ENCODE measurements at regions not wholly inside any gene's neighbourhood (a gene's known extent, or its start where the extent isn't known, plus 50 kb on each side); places are given as distances from the start of the nearest gene placed in this dataset.
"Not testable (repeated sequence)": the region's sequence is repeated elsewhere in the genome, so short reads cannot be mapped to it uniquely, and the experiment has no call there.

- no peaks in the 10 kb centered on the region for H3K9me3 Mint-ChIP-seq
- H3K4me3 Mint-ChIP-seq, result no peak overlapping the region
- H3K36me3 Mint-ChIP-seq, result no peaks in the 10 kb centered on the region
- H3K4me1 Mint-ChIP-seq, result no peaks in the 10 kb centered on the region
- no peak overlapping the region for H3K27ac Mint-ChIP-seq
- no peaks in the 10 kb centered on the region for H3K27me3 Mint-ChIP-seq
- no peak for DNase-seq
Observed at GRCh38 chr18:44568342-44568741, 112.3 kb upstream of the SETBP1 start.

DNA sequence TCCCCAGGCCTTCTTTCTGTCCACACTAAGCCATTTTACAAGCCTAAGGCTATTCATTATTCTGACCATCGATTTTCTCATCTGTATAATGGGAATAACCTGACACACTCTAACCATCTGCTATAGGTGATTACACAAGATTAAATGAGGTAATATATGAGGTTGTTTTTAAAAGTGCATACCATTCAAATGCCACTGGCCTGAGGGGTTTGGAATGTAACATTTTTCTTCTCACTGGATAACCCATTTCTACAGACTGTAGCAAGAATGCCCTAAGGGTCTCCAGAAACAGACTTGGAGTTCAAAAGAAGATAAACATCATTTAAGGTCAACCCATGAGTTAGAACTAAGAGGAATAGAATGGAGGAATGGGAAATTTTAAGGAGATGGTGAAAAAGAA lies 111.7 kb upstream of the SETBP1 start:
- Mint-ChIP-seq H3K9me3 (no peaks in the 10 kb centered on the region), H3K4me1 (no peaks in the 10 kb centered on the region), H3K27ac (no peak overlapping the region), H3K36me3 (no peaks in the 10 kb centered on the region), H3K27me3 (no peaks in the 10 kb centered on the region), H3K4me3 (no peak overlapping the region)
- no peak for DNase-seq

DNA sequence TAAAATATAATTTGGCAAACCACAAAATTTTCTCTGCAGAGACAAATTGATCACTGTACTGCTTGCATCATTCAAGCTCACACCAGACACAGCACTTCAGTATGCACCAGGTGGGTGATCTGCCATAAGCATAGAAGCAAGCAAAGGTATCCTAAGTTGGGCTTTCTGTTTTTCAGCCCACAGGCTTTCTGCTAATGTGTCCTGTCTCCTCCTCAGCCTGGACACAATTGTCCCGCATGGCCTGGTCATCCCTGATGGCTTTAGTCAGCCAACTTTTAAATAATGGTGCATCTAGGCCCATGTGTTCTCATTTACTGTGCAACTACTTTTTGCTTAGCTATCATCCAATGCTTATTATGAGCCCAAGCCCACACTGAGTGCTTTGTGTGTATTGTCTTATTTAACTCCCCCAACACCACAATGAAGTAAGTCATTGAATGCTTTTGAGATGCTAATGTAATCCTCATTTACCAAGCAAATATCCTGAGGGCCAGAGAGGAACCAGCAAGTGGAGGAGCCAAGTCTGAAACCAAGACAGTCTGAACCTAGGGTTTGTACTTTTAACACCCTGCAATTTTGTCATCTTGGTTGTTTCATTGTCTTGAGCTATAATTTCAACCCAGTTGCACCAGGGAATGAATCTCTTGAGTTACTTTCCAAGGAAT lies 111.2 kb upstream of the SETBP1 start:
- H3K4me1 Mint-ChIP-seq, result no peaks in the 10 kb centered on the region

DNA sequence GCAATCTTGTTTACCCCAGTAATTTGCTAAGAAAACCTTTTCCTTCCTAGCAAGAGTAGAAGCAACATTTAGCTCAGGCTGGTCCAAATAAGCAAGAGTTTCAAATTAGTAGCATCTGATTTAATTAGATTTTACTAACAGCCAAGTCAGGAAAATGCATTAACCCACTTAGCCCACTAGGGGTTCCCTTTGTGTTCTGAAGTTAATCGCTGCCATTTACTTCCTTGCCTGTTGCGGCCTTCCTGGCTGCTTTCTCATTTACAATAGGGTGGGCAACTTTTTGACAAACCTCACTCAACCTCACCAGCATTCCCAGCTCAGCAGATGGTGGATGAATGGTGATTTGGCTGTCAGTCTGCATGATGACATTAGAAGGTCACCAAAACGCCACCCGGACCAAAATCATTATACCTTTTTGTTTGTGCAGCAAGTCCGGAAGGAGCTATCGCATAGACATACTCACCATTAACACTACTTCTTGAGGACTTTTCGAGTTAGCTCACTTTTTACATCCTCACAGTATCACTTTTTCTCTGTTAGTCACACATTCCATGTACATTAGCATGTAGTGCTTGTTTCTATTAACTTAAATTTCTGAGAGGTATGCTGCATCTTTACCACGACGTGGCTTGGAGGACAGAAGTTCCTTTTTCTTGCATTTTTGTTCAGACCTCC lies 101.5 kb upstream of the SETBP1 start:
- Mint-ChIP-seq H3K27me3 (no peaks in the 10 kb centered on the region), H3K9me3 (no peaks in the 10 kb centered on the region), H3K27ac (no peak overlapping the region), H3K36me3 (no peaks in the 10 kb centered on the region), H3K4me3 (no peak overlapping the region), H3K4me1 (peaks cover 3% of the 10 kb centered on the region)
- no peak for DNase-seq

More for the DNA sequence above, 111.2 kb upstream of the SETBP1 start:
- DNase-seq, result no peak
- Mint-ChIP-seq H3K9me3 (no peaks in the 10 kb centered on the region), H3K36me3 (no peaks in the 10 kb centered on the region), H3K27me3 (no peaks in the 10 kb centered on the region), H3K4me3 (no peak overlapping the region), H3K27ac (no peak overlapping the region)

GRCh38 chr18:44579745-44580144 lies 100.9 kb upstream of the SETBP1 start:
- H3K4me1 Mint-ChIP-seq, result peaks cover 3% of the 10 kb centered on the region
- DNase-seq, result no peak
- H3K27ac Mint-ChIP-seq, result no peak overlapping the region
- no peaks in the 10 kb centered on the region for H3K36me3 Mint-ChIP-seq
- no peak overlapping the region for H3K4me3 Mint-ChIP-seq
- no peaks in the 10 kb centered on the region for H3K9me3 Mint-ChIP-seq
- H3K27me3 Mint-ChIP-seq, result no peaks in the 10 kb centered on the region

DNA sequence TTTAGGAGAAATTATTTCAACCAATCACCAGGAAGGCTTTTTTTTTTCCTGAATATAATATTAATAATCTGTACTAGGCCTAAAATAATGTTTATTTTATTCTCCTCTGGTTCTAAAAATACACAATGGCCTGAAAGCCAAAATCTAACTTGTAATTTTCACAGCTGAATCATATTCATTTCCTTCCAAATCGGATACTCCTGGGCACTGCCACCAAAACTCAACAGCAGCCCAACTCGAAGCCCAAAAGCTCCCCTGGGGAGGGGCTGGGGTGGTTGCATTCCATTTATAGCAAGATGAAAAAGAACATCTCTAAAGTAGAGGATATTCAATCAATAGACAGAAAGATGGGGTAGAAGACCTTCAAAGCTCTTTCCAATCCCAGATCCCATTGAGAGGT lies 100.5 kb upstream of the SETBP1 start:
- H3K4me3 Mint-ChIP-seq, result no peak overlapping the region
- no peaks in the 10 kb centered on the region for H3K36me3 Mint-ChIP-seq
- H3K27me3 Mint-ChIP-seq, result no peaks in the 10 kb centered on the region
- H3K9me3 Mint-ChIP-seq, result no peaks in the 10 kb centered on the region
- H3K27ac Mint-ChIP-seq, result no peak overlapping the region
- DNase-seq, result no peak
- H3K4me1 Mint-ChIP-seq, result peaks cover 3% of the 10 kb centered on the region

- not testable (repeated sequence) for DNase-seq, H3K27ac Mint-ChIP-seq, H3K4me3 Mint-ChIP-seq, H3K9me3 Mint-ChIP-seq, H3K4me1 Mint-ChIP-seq, H3K27me3 Mint-ChIP-seq, H3K36me3 Mint-ChIP-seq
Observed at GRCh38 chr18:44580782-44581181, 99.9 kb upstream of the SETBP1 start.

GRCh38 chr18:44582456-44582855 lies 98.2 kb upstream of the SETBP1 start:
- Mint-ChIP-seq H3K27ac (no peak overlapping the region), H3K27me3 (no peaks in the 10 kb centered on the region), H3K36me3 (no peaks in the 10 kb centered on the region), H3K9me3 (no peaks in the 10 kb centered on the region), H3K4me3 (no peak overlapping the region), H3K4me1 (peaks cover 3% of the 10 kb centered on the region)
- no peak for DNase-seq

DNA sequence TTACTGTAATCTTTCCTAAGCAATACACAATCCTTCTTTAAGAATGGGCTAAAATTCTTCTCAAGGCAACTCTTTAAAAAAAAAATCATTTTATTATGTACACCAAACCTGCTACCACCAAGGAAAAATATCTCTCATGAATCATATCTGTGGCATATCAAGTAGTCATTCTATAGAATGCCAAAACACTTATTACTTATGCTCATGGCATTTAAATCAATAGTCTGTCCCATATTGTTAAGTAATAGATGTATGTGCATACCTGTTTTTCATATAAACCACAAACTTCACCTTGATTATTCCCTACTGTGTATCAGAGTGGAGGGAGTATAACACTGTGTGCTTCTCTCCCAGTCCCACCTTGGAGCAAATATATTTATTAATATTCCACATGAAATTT lies 95.8 kb upstream of the SETBP1 start:
- Mint-ChIP-seq H3K27me3 (no peaks in the 10 kb centered on the region), H3K4me1 (peaks cover 3% of the 10 kb centered on the region), H3K36me3 (no peaks in the 10 kb centered on the region), H3K4me3 (no peak overlapping the region), H3K27ac (no peak overlapping the region), H3K9me3 (no peaks in the 10 kb centered on the region)
- DNase-seq, result no peak

- no peaks in the 10 kb centered on the region for H3K9me3 Mint-ChIP-seq
- DNase-seq, result no peak
- no peaks in the 10 kb centered on the region for H3K4me1 Mint-ChIP-seq
- no peak overlapping the region for H3K27ac Mint-ChIP-seq
- H3K27me3 Mint-ChIP-seq, result no peaks in the 10 kb centered on the region
- no peaks in the 10 kb centered on the region for H3K36me3 Mint-ChIP-seq
- no peak overlapping the region for H3K4me3 Mint-ChIP-seq
Observed at GRCh38 chr18:44586782-44587524, 93.7 kb upstream of the SETBP1 start.

GRCh38 chr18:44588508-44588907 lies 92.2 kb upstream of the SETBP1 start:
- no peaks in the 10 kb centered on the region for H3K4me1 Mint-ChIP-seq
- DNase-seq, result no peak
- no peak overlapping the region for H3K4me3 Mint-ChIP-seq
- no peaks in the 10 kb centered on the region for H3K27me3 Mint-ChIP-seq
- H3K27ac Mint-ChIP-seq, result no peak overlapping the region
- H3K9me3 Mint-ChIP-seq, result no peaks in the 10 kb centered on the region
- H3K36me3 Mint-ChIP-seq, result no peaks in the 10 kb centered on the region

DNA sequence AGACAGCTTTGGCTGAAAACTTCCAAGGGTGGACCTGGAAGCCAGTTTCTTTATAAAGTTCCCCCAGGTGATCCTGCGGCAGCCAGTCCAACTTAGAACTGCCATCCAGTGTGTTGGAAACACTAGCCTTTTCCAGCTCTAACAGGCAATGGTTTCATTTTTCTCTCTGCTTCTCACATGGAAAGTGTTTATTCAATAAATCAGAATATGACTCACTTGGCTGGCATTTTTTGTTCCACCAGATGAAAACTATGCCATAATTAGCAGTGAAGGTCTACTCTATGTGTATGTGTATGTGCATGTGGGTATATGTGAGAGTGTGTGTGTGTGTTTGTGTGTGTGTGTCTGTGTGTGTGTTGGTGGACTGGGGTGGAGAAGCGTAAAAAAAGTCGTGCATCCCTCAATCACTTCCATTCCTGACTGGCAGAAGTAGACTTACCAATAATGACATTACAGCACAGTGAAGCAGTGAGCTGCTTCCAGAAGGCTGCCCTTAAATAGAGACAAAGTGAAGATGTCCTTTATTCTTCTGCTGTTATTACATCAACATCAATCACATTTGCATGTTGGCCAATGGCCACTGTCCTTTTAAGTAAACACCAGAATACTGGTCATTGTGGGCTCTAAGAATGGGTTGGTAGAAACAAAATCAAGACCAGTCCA lies 90.9 kb upstream of the SETBP1 start:
- DNase-seq, result no peak
- Mint-ChIP-seq H3K4me3 (no peak overlapping the region), H3K36me3 (no peaks in the 10 kb centered on the region), H3K27ac (no peak overlapping the region), H3K27me3 (no peaks in the 10 kb centered on the region), H3K9me3 (no peaks in the 10 kb centered on the region), H3K4me1 (no peaks in the 10 kb centered on the region)

GRCh38 chr18:44590956-44591670 lies 89.6 kb upstream of the SETBP1 start:
- DNase-seq, result no peak
- H3K27me3 Mint-ChIP-seq, result no peaks in the 10 kb centered on the region
- H3K36me3 Mint-ChIP-seq, result no peaks in the 10 kb centered on the region
- no peak overlapping the region for H3K27ac Mint-ChIP-seq
- H3K9me3 Mint-ChIP-seq, result no peaks in the 10 kb centered on the region
- no peaks in the 10 kb centered on the region for H3K4me1 Mint-ChIP-seq
- H3K4me3 Mint-ChIP-seq, result no peak overlapping the region

GRCh38 chr18:44592639-44593038 lies 88.0 kb upstream of the SETBP1 start:
- no peaks in the 10 kb centered on the region for H3K27me3 Mint-ChIP-seq
- no peak overlapping the region for H3K4me3 Mint-ChIP-seq

More at GRCh38 chr18:44592639-44593038, 88.0 kb upstream of the SETBP1 start:
- H3K4me1 Mint-ChIP-seq, result peaks cover 7% of the 10 kb centered on the region
- no peak overlapping the region for H3K27ac Mint-ChIP-seq
- H3K36me3 Mint-ChIP-seq, result no peaks in the 10 kb centered on the region
- no peak for DNase-seq
- no peaks in the 10 kb centered on the region for H3K9me3 Mint-ChIP-seq
